ENCODE measurements at regions not wholly inside any gene's neighbourhood (a gene's known extent, or its start where the extent isn't known, plus 50 kb on each side); places are given as distances from the start of the nearest gene placed in this dataset.

DNA sequence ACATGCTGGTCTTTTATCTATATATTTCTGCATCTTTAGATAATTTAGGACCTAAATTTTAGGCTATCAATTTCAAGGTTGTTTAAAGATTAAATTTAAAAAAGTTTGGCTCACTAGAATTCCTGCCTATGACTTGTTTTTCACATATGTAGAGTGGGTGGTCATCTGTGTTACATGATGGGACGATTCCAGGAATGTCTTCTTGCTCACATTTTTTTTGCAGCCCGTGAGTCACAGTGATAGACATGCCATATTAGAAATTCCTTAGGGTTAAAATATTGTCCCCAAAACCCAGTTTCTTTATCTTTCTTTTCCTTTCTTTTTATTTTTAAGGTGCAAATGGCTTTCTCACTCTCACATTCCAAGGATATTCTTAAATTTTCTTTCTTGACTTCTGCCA, 652.0 kb downstream of the PLCL1 start:
- Mint-ChIP-seq H3K27me3 (no peaks in the 10 kb centered on the region), H3K4me1 (ENCODE audit: low read depth) (no peaks in the 10 kb centered on the region)

DNA sequence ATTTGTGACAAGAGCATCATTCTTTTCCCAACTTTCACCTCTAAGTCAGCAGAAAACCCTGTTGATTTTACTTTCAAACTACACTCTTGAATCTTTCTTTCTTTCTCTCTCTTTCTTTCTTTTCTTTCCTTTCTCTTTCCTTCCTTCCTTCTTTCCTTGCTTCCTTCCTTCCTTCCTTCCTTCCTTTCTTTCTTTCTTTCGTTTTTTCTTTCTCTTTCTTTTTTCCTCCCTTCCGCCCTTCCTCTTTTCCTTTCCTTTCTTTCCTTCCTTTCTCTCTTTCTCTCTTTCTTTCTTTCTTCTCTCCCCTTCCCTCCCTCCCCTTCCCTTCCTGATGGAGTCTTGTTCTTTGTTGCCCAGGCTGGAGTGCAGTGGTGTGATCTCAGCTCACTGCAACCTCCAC, 649.5 kb downstream of the PLCL1 start:
- H3K36me3 Mint-ChIP-seq (ENCODE audit: low read depth), result no peaks in the 10 kb centered on the region
- no peaks in the 10 kb centered on the region for H3K4me1 Mint-ChIP-seq (ENCODE audit: low read depth)
- no peaks in the 10 kb centered on the region for H3K9me3 Mint-ChIP-seq

More for the DNA sequence above, 652.0 kb downstream of the PLCL1 start:
- H3K4me3 Mint-ChIP-seq, result no peak overlapping the region
- intact Hi-C loops (cut with micrococcal nuclease), result no loop called here
- H3K9me3 Mint-ChIP-seq, result no peaks in the 10 kb centered on the region
- H3K27ac Mint-ChIP-seq, result no peak overlapping the region
- H3K36me3 Mint-ChIP-seq (ENCODE audit: low read depth), result no peaks in the 10 kb centered on the region

DNA sequence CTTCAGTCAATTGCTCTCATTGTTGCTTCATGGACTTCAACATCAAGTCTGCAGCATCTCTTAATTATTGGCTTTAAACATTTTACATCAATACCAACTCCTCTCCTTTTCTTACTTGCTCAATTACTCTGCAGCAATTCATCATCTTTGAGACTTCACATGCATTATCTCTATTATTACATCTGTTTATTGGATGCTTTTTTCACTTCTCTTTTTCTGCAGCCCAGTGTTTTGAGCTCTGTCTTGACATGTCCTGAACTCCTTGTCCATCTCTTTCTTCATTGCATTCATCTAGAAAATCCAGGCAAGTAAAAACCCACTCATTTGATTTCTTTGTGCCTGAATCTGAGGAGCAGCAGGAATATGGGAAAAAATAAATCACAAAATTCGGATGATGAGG, 647.9 kb downstream of the PLCL1 start:
- intact Hi-C loops (cut with micrococcal nuclease), result no loop called here
- H3K27ac Mint-ChIP-seq, result no peak overlapping the region

More for the DNA sequence above, 649.5 kb downstream of the PLCL1 start:
- no peak overlapping the region for H3K4me3 Mint-ChIP-seq
- no peaks in the 10 kb centered on the region for H3K27me3 Mint-ChIP-seq
- no peak overlapping the region for H3K27ac Mint-ChIP-seq
- intact Hi-C loops (cut with micrococcal nuclease), result no loop called here

DNA sequence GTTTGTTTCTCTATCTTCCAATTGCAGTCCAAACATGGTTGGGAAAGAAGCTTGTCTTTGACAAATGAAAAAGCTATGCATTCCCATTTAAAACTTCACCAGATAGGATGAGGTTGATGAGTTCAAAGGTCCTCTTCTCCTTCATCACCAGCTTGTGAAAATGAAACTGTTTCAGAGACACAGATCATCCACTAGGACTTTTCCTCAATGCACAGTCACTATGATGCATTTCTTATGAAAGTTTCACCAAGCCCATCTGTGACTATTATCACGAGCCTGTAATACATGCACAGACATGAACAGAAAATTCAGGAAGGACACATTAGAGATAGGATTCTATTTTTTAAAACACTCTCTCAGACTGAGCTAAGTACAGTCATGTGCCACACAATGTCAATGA, 644.4 kb downstream of the PLCL1 start:
- H3K9me3 Mint-ChIP-seq, result no peaks in the 10 kb centered on the region
- no peak overlapping the region for H3K4me3 Mint-ChIP-seq
- no peaks in the 10 kb centered on the region for H3K27me3 Mint-ChIP-seq
- H3K4me1 Mint-ChIP-seq (ENCODE audit: low read depth), result no peaks in the 10 kb centered on the region
- intact Hi-C loops (cut with micrococcal nuclease), result no loop called here
- no peaks in the 10 kb centered on the region for H3K36me3 Mint-ChIP-seq (ENCODE audit: low read depth)
- H3K27ac Mint-ChIP-seq, result no peak overlapping the region

More for the DNA sequence above, 647.9 kb downstream of the PLCL1 start:
- Mint-ChIP-seq H3K4me1 (ENCODE audit: low read depth) (no peaks in the 10 kb centered on the region), H3K4me3 (no peak overlapping the region), H3K36me3 (ENCODE audit: low read depth) (no peaks in the 10 kb centered on the region), H3K9me3 (no peaks in the 10 kb centered on the region), H3K27me3 (no peaks in the 10 kb centered on the region)

DNA sequence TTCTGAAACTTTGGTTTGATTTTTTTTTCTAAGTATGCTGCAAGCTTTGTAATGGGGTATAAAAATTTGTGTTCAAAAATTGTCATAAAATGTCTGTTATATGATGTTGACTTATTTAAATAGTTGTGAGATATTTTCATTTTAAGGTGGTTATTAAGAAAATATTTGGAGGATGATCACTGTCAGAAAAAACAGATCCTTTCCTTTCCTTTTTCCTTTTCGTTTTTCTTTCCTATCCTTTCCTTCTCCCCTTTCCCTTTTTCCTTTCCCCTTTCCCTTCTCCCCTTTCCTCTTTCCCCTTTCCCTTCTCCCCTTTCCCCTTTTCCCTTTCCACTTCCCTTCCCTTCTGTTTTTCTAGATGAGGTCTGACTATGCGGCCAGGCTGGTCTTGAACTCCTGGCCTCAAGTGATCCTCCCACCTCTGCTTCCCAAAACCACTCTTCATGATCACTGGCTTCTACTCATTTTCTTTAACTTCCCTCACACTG, 640.5 kb downstream of the PLCL1 start:
- Mint-ChIP-seq H3K27ac (no peak overlapping the region), H3K4me3 (no peak overlapping the region), H3K27me3 (no peaks in the 10 kb centered on the region), H3K4me1 (ENCODE audit: low read depth) (no peaks in the 10 kb centered on the region), H3K9me3 (no peaks in the 10 kb centered on the region), H3K36me3 (ENCODE audit: low read depth) (no peaks in the 10 kb centered on the region)
- intact Hi-C loops (cut with micrococcal nuclease), result no loop called here

DNA sequence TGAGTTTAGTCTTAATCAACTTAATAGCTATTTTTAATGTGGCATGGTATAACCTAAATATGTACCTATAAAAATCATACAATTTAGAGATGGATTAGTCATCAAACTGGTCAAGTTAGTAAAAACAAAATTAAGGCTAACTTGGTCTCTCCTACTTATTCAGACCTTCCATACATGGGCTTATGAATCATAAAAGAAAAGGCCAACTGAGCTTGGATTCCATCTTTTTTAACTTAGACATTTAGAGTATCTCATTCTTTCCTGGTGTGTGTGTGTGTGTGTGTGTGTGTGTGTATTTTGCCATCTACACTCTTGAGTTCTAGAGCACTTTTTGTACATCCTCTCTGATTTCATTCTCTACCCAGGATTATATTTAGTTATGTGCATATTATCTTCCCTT, 637.5 kb downstream of the PLCL1 start:
- no peak overlapping the region for H3K27ac Mint-ChIP-seq
- H3K4me1 Mint-ChIP-seq (ENCODE audit: low read depth), result no peaks in the 10 kb centered on the region
- no peaks in the 10 kb centered on the region for H3K9me3 Mint-ChIP-seq
- H3K4me3 Mint-ChIP-seq, result no peak overlapping the region
- no peaks in the 10 kb centered on the region for H3K27me3 Mint-ChIP-seq
- intact Hi-C loops (cut with micrococcal nuclease), result no loop called here
- H3K36me3 Mint-ChIP-seq (ENCODE audit: low read depth), result no peaks in the 10 kb centered on the region

DNA sequence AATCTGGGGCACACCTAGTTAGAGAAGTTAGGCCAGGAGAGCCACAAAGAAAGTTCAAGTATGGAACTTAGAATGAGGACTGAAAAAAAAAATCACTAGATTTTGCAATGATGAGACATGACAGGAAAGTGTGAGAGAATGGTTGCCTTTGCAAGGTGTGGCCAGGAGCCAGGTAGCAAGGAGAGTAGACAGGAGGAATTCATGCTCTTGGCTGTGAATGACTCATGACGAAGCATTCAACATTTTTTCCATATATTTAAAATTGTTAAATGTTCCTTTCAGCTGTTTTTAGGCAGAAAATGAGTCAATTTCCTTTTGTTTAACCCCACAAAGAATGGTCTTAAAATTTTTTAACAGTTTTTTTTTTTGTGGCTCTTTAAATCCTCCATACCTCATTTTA, 636.9 kb downstream of the PLCL1 start:
- intact Hi-C loops (cut with micrococcal nuclease), result no loop called here
- Mint-ChIP-seq H3K4me3 (no peak overlapping the region), H3K27me3 (no peaks in the 10 kb centered on the region), H3K27ac (no peak overlapping the region), H3K9me3 (no peaks in the 10 kb centered on the region), H3K4me1 (ENCODE audit: low read depth) (no peaks in the 10 kb centered on the region), H3K36me3 (ENCODE audit: low read depth) (no peaks in the 10 kb centered on the region)

DNA sequence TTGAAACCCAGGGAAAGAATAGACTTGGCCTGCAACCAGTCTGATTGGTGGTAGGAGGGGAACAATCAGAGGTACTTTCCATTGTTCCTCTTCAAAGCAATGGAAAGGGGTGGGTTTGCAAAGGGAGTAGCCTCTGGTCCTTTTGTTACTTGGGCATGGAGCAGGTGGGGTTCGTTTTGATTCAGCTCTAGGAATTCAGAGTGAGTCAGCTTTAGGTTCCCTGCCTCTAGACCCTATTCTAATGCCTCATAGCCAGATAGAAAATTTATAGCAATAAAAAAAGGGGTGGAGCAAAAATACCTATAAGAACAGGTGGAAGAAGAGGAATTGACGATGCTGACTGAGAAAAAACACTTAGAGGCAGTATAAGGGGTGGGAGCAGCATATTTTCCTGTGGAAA, 636.4 kb downstream of the PLCL1 start:
- Mint-ChIP-seq H3K4me3 (no peak overlapping the region), H3K27me3 (no peaks in the 10 kb centered on the region), H3K36me3 (ENCODE audit: low read depth) (no peaks in the 10 kb centered on the region), H3K27ac (no peak overlapping the region), H3K4me1 (ENCODE audit: low read depth) (no peaks in the 10 kb centered on the region), H3K9me3 (no peaks in the 10 kb centered on the region)
- intact Hi-C loops (cut with micrococcal nuclease), result no loop called here

DNA sequence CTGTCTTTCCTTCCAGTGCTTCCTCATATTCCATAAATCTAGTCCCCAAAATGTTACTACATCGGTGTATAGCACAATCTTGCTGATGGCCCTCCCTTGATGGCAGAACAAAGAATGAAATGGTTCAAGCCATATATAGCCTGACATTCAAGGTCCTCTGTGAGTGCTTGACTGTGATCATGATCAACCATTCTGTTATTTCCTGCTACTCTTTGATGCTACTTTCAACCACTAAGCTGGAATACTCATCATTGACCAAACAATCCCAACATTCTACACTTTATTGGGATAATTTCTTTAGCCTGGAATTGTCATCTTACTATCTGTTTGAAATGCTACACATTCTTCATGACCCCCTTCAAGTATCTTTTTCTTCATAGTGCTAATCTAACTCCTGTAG, 633.9 kb downstream of the PLCL1 start:
- Mint-ChIP-seq H3K9me3 (no peaks in the 10 kb centered on the region), H3K27me3 (no peaks in the 10 kb centered on the region), H3K36me3 (ENCODE audit: low read depth) (no peaks in the 10 kb centered on the region), H3K4me3 (no peak overlapping the region), H3K4me1 (ENCODE audit: low read depth) (no peaks in the 10 kb centered on the region), H3K27ac (no peak overlapping the region)
- intact Hi-C loops (cut with micrococcal nuclease), result no loop called here

DNA sequence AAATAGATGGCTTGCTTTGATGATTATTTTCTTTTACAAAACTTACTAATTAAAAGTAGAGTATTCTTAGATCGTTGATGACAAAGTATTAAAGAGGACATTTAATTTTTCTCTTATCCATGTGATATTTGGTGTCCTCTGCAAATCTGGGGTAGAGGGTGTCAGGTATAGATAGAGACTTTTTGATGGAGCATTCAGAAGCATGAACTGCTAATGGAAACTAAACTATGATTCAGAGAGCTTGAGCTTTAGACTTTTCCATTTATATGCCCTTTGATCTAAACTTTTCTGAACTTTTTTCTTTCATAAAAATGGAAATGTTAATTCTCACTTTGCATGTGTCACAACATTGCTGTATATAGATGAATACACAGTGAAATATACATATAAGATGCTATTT, 619.7 kb downstream of the PLCL1 start:
- H3K36me3 Mint-ChIP-seq (ENCODE audit: low read depth), result no peaks in the 10 kb centered on the region
- intact Hi-C loops (cut with micrococcal nuclease), result no loop called here

DNA sequence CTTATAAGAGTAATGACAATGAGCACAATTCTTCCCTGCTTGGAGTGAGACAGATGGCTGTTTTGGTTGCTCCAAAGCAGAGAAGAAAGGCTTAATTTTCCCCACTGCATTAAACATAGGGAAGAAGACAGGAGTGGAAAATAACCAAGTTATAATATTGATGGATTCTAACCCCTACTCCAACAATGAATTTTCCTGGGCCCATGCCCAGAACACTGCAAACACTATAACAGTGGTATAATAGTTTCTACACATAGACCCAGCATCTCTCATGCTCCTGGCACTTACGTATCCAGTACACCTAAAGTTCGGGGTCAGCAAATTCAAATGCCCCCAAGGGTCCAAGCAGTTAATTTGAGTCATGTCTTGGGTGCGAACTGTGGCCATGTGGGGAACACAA, 613.4 kb downstream of the PLCL1 start:
- H3K9me3 Mint-ChIP-seq, result no peaks in the 10 kb centered on the region
- no peaks in the 10 kb centered on the region for H3K27me3 Mint-ChIP-seq
- intact Hi-C loops (cut with micrococcal nuclease), result no loop called here
- no peaks in the 10 kb centered on the region for H3K36me3 Mint-ChIP-seq (ENCODE audit: low read depth)
- no peak overlapping the region for H3K27ac Mint-ChIP-seq
- no peak overlapping the region for H3K4me3 Mint-ChIP-seq
- no peaks in the 10 kb centered on the region for H3K4me1 Mint-ChIP-seq (ENCODE audit: low read depth)

More for the DNA sequence above, 619.7 kb downstream of the PLCL1 start:
- H3K27ac Mint-ChIP-seq, result no peak overlapping the region
- no peaks in the 10 kb centered on the region for H3K9me3 Mint-ChIP-seq
- H3K27me3 Mint-ChIP-seq, result no peaks in the 10 kb centered on the region
- no peak overlapping the region for H3K4me3 Mint-ChIP-seq
- no peaks in the 10 kb centered on the region for H3K4me1 Mint-ChIP-seq (ENCODE audit: low read depth)

DNA sequence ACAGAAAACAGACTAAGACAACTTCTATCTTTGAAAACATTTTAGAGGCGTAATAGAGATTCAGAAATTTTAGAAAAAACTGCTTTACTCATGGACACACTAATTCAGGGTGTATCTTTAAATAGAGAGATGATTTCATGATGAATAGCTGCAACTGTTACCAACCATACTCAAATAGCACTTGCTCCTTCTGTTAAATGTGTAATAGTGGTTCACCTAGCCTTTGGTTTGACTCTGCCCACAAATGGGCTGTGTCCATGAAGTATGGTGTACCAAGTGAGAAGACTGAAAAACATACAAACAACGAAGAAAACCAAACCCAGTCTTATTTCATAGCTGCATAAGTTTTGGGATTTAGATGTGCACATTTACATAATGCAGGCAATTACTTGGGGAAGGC, 610.6 kb downstream of the PLCL1 start:
- Mint-ChIP-seq H3K36me3 (ENCODE audit: low read depth) (no peaks in the 10 kb centered on the region), H3K27ac (no peak overlapping the region), H3K9me3 (no peaks in the 10 kb centered on the region), H3K27me3 (no peaks in the 10 kb centered on the region), H3K4me3 (no peak overlapping the region), H3K4me1 (ENCODE audit: low read depth) (no peaks in the 10 kb centered on the region)
- intact Hi-C loops (cut with micrococcal nuclease), result no loop called here

DNA sequence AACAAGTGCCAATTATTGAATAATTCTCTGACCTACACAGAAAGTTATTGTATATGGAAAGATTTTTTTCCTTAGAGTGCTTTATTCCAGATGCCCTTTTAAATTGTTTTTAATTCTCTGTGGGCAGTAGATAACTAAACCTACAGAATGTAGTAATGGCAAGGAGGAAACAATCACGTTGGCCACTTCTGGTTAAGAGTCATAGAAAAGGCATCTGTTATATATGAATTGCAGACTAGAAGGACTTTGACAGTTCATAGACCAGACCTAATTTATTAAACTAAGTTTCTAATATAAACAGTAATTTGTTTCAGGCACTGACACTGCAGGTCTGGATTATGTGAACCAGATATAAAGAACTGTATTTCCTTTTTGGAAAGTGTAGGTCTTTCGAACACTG, 607.5 kb downstream of the PLCL1 start:
- Mint-ChIP-seq H3K27me3 (no peaks in the 10 kb centered on the region), H3K36me3 (ENCODE audit: low read depth) (no peaks in the 10 kb centered on the region), H3K4me3 (no peak overlapping the region), H3K27ac (no peak overlapping the region), H3K4me1 (ENCODE audit: low read depth) (no peaks in the 10 kb centered on the region), H3K9me3 (no peaks in the 10 kb centered on the region)
- intact Hi-C loops (cut with micrococcal nuclease), result no loop called here

DNA sequence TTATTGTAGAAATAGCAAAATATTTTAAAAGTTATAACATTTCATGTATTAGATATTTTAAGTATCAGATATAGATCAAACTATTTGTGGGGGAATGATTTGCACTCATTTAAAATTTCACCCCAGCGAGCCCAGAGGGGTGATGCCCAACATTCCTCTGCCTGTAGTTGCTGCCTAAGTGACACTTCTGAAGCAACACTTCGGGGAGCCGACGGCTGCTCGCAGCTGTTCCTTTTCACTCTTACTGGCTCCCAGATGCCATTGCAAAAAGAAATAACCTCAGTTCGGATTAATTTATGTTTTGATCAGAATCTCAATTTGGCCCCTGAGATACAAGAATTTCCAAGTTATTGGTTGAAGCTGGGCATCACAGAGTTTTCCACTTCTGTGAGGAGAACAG, 603.8 kb downstream of the PLCL1 start:
- Mint-ChIP-seq H3K4me1 (ENCODE audit: low read depth) (no peaks in the 10 kb centered on the region), H3K9me3 (no peaks in the 10 kb centered on the region)

DNA sequence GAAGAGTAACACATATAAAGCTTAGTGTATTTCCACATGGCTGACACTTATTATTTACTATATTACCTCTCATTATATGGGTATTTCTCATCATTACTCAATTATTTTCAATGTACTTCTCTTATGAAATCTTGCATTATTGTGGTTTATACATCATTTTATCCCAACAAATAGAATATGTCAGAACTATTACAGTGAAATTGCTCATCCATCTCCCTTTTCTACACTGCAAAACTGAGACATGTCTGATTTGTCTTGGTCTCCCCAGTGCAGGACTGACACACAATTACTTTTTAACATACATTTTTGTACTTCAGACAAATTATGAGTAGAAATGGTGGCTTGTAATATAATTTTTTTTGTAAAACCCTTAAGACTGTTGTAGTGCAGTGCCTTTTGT, 600.9 kb downstream of the PLCL1 start:
- Mint-ChIP-seq H3K27me3 (no peaks in the 10 kb centered on the region), H3K36me3 (ENCODE audit: low read depth) (no peaks in the 10 kb centered on the region), H3K27ac (no peak overlapping the region), H3K4me3 (no peak overlapping the region), H3K4me1 (ENCODE audit: low read depth) (no peaks in the 10 kb centered on the region), H3K9me3 (no peaks in the 10 kb centered on the region)
- intact Hi-C loops (cut with micrococcal nuclease), result no loop called here

More for the DNA sequence above, 603.8 kb downstream of the PLCL1 start:
- intact Hi-C loops (cut with micrococcal nuclease), result no loop called here
- H3K4me3 Mint-ChIP-seq, result no peak overlapping the region
- H3K36me3 Mint-ChIP-seq (ENCODE audit: low read depth), result no peaks in the 10 kb centered on the region
- no peaks in the 10 kb centered on the region for H3K27me3 Mint-ChIP-seq
- no peak overlapping the region for H3K27ac Mint-ChIP-seq
